HG03103 (cell line): ENCODE measurements at regions not wholly inside any gene's neighbourhood (a gene's known extent, or its start where the extent isn't known, plus 50 kb on each side); places are given as distances from the start of the nearest gene placed in this dataset.

Experiments
- ATAC-seq: cut with Tn5 transposase; IDR thresholded peaks from one replicate; pipeline ENCODE4 v1.9.1; 2021; ENCODE audit warnings: low read depth; ENCODE audit not compliant: unreplicated experiment

- no peak for ATAC-seq
Observed at GRCh38 chr10:8721650-8722049, 667.2 kb downstream of the GATA3 start.

GRCh38 chr10:8722835-8723234, 668.3 kb downstream of the GATA3 start:
- no peak for ATAC-seq

- ATAC-seq: no peak
Observed at GRCh38 chr10:8725343-8725742, 670.9 kb downstream of the GATA3 start.

GRCh38 chr10:8726084-8726778, 671.7 kb downstream of the GATA3 start:
- no peak for ATAC-seq

GRCh38 chr10:8726779-8727084, 672.2 kb downstream of the GATA3 start:
- ATAC-seq: no peak

- ATAC-seq: no peak
Observed at GRCh38 chr10:8731121-8732095, 676.9 kb downstream of the GATA3 start.

- ATAC-seq: no peak
Observed at GRCh38 chr10:8738987-8739386, 684.5 kb downstream of the GATA3 start.

- ATAC-seq: no peak
Observed at GRCh38 chr10:8752146-8752843, 697.8 kb downstream of the GATA3 start.

- no peak for ATAC-seq
Observed at GRCh38 chr10:8758029-8758428, 703.5 kb downstream of the GATA3 start.

- no peak for ATAC-seq
Observed at GRCh38 chr10:8766899-8767298, 712.4 kb downstream of the GATA3 start.

GRCh38 chr10:8767591-8767990, 713.1 kb downstream of the GATA3 start:
- ATAC-seq: no peak

GRCh38 chr10:8768341-8768740, 713.9 kb downstream of the GATA3 start:
- no peak for ATAC-seq

- ATAC-seq: no peak
Observed at GRCh38 chr10:8768852-8769251, 714.4 kb downstream of the GATA3 start.

- ATAC-seq: no peak
Observed at GRCh38 chr10:8776926-8777622, 722.6 kb downstream of the GATA3 start.

GRCh38 chr10:8778713-8779112, 724.2 kb downstream of the GATA3 start:
- no peak for ATAC-seq

- ATAC-seq: no peak
Observed at GRCh38 chr10:8787649-8788048, 733.2 kb downstream of the GATA3 start.

GRCh38 chr10:8790390-8790789, 735.9 kb downstream of the GATA3 start:
- ATAC-seq: no peak

- ATAC-seq: no peak
Observed at GRCh38 chr10:8794860-8795259, 740.4 kb downstream of the GATA3 start.

- ATAC-seq: no peak
Observed at GRCh38 chr10:8800426-8800825, 745.9 kb downstream of the GATA3 start.

- no peak for ATAC-seq
Observed at GRCh38 chr10:8803992-8804391, 749.5 kb downstream of the GATA3 start.

GRCh38 chr10:8810677-8811076, 756.2 kb downstream of the GATA3 start:
- ATAC-seq: no peak
